NCI-H2227 treated with DMSO at 0.1 percent for 48 hours (cell line): ENCODE measurements at regions not wholly inside any gene's neighbourhood (a gene's known extent, or its start where the extent isn't known, plus 50 kb on each side); places are given as distances from the start of the nearest gene placed in this dataset.

ENCODE experiments used
- DNase-seq: peaks from one replicate; lab custom pipeline; 2025; lab: John Stamatoyannopoulos, UW

- DNase-seq: no peak
Observed at GRCh38 chr5:56346741-56347535, 113.8 kb upstream of the ANKRD55 start.

GRCh38 chr5:56346044-56346710 is 113.0 kb upstream of the ANKRD55 start:
- DNase-seq: no peak

- no peak for DNase-seq
Observed at GRCh38 chr5:56345352-56345751, 112.2 kb upstream of the ANKRD55 start.

GRCh38 chr5:56344594-56344993 is 111.5 kb upstream of the ANKRD55 start:
- DNase-seq: no peak

- DNase-seq: no peak
Observed at GRCh38 chr5:56343988-56344387, 110.9 kb upstream of the ANKRD55 start.

GRCh38 chr5:56342616-56343015 is 109.5 kb upstream of the ANKRD55 start:
- no peak for DNase-seq

GRCh38 chr5:56340196-56340980 is 107.3 kb upstream of the ANKRD55 start:
- no peak for DNase-seq

GRCh38 chr5:56339732-56340131 is 106.6 kb upstream of the ANKRD55 start:
- no peak for DNase-seq

- DNase-seq: no peak
Observed at GRCh38 chr5:56337715-56338319, 104.7 kb upstream of the ANKRD55 start.

GRCh38 chr5:56335212-56335611 is 102.1 kb upstream of the ANKRD55 start:
- no peak for DNase-seq

GRCh38 chr5:56330806-56331205 is 97.7 kb upstream of the ANKRD55 start:
- DNase-seq: no peak

- peak; percentile 3 for DNase-seq
Observed at GRCh38 chr5:56330167-56330566, 97.0 kb upstream of the ANKRD55 start.

GRCh38 chr5:56329652-56330051 is 96.5 kb upstream of the ANKRD55 start:
- DNase-seq: no peak

- DNase-seq: no peak
Observed at GRCh38 chr5:56328753-56329560, 95.8 kb upstream of the ANKRD55 start.

- no peak for DNase-seq
Observed at GRCh38 chr5:56327809-56328208, 94.7 kb upstream of the ANKRD55 start.

GRCh38 chr5:56326770-56327169 is 93.6 kb upstream of the ANKRD55 start:
- no peak for DNase-seq

- no peak for DNase-seq
Observed at GRCh38 chr5:56326116-56326515, 93.0 kb upstream of the ANKRD55 start.

GRCh38 chr5:56325039-56325438 is 91.9 kb upstream of the ANKRD55 start:
- DNase-seq: no peak

- no peak for DNase-seq
Observed at GRCh38 chr5:56323505-56323904, 90.4 kb upstream of the ANKRD55 start.

- no peak for DNase-seq
Observed at GRCh38 chr5:56322592-56322991, 89.5 kb upstream of the ANKRD55 start.

GRCh38 chr5:56321236-56321881 is 88.2 kb upstream of the ANKRD55 start:
- no peak for DNase-seq
